AG10803 (cell line): ENCODE measurements at regions not wholly inside any gene's neighbourhood (a gene's known extent, or its start where the extent isn't known, plus 50 kb on each side); places are given as distances from the start of the nearest gene placed in this dataset.

Experiments
- DNase-seq: peaks from one replicate; pipeline ENCODE4 v3.0.0; 2010; ENCODE audit warnings: low read depth
- H3K4me3 ChIP-seq: 2 replicates; pipeline ENCODE4 v1.5.1; 2011; ENCODE audit warnings: mild to moderate bottlenecking, low read length, control low read depth
- TF ChIP-seq, protein P1 (sequence below): conservative IDR thresholded peaks from 2 replicates; pipeline ENCODE4 v1.5.1; 2011; ENCODE audit warnings: mild to moderate bottlenecking, low read length, control low read depth, inconsistent platforms

DNA sequence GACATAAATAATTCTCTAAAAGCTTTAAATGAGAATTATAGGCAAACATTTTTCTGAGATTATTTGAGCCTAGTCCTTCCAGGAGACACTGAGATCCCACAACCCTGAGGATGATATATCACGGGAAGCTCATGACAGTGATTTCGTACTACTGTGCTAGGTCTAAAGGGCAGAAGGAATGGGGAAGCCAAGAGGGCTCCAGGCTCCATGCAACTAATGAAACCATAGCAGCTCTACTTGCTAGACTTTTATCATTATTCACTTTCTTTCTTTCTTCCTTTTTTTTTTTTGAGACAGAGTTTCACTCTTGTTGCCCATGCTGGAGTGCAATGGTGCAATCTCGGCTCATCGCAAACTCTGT is 57.3 kb upstream of the SGK1 start:
- TF ChIP-seq, protein P1, sequence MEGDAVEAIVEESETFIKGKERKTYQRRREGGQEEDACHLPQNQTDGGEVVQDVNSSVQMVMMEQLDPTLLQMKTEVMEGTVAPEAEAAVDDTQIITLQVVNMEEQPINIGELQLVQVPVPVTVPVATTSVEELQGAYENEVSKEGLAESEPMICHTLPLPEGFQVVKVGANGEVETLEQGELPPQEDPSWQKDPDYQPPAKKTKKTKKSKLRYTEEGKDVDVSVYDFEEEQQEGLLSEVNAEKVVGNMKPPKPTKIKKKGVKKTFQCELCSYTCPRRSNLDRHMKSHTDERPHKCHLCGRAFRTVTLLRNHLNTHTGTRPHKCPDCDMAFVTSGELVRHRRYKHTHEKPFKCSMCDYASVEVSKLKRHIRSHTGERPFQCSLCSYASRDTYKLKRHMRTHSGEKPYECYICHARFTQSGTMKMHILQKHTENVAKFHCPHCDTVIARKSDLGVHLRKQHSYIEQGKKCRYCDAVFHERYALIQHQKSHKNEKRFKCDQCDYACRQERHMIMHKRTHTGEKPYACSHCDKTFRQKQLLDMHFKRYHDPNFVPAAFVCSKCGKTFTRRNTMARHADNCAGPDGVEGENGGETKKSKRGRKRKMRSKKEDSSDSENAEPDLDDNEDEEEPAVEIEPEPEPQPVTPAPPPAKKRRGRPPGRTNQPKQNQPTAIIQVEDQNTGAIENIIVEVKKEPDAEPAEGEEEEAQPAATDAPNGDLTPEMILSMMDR, result no peak
- no peak for DNase-seq
- H3K4me3 ChIP-seq, result no peak overlapping the region

DNA sequence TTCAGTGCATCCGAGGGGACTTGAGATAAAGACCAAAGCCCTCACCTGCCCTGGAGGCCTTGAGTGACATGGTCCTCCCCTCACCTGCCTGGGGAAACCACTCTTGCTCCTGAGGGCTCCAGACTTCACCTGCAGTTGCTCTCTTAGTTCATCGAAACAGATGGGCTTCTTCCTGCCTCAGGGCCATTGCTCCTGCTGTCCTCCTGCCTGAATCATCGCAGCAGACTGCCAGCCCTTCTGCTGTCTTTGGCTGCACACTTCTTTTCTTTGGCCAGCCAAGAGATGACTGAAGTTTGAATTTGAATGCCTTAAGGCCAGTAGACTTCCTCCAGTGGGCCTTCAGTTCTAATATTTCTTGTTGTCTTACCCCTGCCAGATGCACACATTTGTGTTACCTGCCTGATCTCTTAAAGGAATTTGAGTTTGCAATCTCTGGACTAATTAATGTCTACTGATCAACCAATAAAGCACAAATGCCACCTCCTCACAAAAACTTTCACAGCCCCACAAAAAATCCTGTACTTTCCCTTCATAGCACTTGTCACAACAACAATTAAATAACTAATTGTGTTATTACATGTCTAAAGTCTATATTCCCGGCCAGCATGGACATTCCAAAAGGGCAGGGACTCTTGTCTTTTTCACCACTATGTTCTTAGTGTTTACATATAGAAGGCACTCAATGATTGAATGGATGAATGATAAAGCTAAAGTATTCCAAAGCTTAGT is 56.7 kb upstream of the SGK1 start:
- DNase-seq, result peak; percentile 8
- H3K4me3 ChIP-seq, result no peak overlapping the region
- TF ChIP-seq, protein P1, result no peak

DNA sequence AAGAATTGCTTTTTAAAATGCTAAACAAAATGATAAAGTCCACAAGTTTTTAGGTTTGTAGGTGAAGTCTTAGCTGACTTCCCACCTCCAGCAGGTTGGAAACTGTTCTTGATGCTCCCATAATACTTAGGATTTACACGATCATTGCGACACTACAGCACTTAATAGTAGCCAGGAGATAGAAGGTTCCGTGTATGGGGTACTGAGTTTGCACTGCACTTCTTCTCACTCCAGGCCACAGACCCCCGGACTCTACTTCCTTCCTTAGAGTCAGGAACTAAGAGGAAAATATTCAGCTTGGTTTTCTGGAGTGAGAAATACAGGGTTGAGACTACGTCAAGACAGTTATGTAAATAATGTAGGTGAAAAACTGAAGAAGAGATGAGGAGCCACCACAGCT is 56.1 kb upstream of the SGK1 start:
- H3K4me3 ChIP-seq, result no peak overlapping the region
- DNase-seq, result no peak
- TF ChIP-seq, protein P1, result no peak

DNA sequence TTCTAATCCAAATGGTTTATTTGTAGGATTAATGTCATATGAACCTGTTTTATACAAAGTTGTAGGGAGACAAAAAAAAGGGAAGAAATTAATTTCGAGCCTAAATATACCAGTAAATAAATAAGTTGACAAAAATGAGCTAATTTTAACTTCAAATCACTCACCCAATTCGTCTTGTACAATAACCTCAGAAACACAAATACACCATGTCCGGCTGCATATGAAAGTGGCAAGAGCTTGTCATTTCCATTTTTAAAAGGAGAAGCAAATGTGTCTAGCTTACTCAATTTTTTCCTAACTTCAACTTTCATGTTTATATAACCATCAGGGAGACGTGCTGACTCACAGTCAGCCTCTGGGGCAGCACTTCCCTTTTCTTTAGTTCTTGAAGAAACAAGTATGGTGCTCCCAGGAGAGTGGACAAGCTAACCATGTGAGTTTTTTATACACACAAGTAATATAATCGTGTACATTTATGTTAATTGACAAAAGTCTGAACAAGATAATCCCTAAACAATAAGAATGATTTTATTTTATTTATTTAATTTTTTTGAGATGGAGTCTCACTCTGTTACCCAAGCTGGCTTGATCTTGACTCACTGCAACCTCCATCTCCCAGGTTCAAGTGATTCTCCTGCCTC is 55.5 kb upstream of the SGK1 start:
- DNase-seq, result peak; percentile 74
- H3K4me3 ChIP-seq, result no peak overlapping the region
- TF ChIP-seq, protein P1, result no peak

DNA sequence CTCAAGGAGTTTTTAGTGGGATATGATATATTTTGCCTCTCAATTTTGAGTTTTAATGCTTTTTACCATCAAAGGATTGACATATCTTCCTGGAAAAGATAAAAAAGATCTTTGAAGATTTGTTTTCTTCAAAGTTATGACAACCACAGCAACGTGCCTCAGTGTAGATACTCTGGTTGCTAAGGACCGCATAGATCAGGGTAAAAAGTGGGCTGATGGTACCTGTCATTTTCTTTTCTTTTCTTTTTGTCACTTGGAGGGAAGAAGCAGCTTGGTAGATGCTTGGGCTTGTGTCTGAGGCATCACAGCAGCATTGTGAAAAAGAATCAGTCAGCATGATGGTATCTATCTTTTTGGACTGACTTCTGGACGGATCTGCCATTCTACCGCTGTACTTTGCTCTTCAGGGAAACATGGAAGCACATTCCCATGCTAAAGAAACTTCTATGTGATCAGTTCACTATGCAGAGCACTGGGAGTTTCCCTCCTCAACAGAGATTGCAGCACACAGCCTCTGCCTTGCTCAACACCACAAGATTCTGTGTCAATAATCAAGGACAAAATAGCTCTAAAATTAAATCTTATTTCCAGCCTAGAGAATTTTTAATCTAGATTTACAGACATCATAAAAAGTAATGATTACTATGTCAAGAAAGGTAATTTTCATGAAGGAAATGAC is 54.8 kb upstream of the SGK1 start:
- H3K4me3 ChIP-seq, result no peak overlapping the region
- TF ChIP-seq, protein P1, result no peak
- peak; percentile 70 for DNase-seq

DNA sequence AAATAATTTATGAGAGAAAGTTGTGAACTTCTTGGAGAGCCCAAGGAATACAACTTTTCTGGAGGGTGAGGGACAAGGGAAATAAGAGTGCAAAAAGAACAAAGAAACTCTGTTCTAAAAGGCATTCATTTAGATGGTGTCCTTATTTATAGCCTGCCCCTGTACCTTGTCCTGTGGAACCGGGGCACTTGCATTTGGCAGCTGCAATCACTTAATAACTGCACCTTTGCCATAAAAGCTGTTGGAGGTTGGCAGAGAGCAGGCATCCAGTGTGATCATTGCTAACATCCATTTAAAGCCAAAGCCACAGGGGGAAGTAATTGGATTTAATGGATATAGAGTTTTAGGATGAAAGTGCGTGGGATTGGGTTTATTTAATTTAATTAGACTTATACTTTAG is 50.8 kb upstream of the SGK1 start:
- no peak for DNase-seq
- H3K4me3 ChIP-seq, result no peak overlapping the region
- TF ChIP-seq, protein P1, result no peak
